ENCODE measurements at regions not wholly inside any gene's neighbourhood (a gene's known extent, or its start where the extent isn't known, plus 50 kb on each side); places are given as distances from the start of the nearest gene placed in this dataset.
"Not testable (repeated sequence)": the region's sequence is repeated elsewhere in the genome, so short reads cannot be mapped to it uniquely, and the experiment has no call there.

DNA sequence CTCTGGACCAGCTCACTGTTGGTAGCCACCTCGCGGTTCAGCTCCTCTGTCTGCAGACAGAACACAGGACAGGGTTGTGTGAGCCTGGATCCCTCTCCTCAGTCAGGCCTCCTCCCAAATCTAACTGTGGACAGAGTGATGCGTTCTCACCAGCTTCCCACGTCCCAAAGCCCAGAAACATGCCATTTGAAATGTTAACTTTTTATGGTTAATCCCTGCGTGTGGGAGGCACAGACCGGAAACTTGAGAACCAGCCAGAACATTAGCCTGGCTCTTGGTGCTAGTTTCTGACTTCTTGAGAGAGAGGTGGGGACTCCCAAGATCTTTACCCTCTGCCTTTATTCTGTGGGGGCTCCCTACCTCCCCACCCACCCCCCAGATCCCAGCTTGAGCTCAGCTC is 129.6 kb downstream of the TNFRSF13B start:
- not testable (repeated sequence) for DNase-seq

GRCh38 chr17:16841896-16842295 is 130.0 kb downstream of the TNFRSF13B start:
- DNase-seq, result not testable (repeated sequence)

GRCh38 chr17:16840219-16840618 is 131.7 kb downstream of the TNFRSF13B start:
- not testable (repeated sequence) for DNase-seq

DNA sequence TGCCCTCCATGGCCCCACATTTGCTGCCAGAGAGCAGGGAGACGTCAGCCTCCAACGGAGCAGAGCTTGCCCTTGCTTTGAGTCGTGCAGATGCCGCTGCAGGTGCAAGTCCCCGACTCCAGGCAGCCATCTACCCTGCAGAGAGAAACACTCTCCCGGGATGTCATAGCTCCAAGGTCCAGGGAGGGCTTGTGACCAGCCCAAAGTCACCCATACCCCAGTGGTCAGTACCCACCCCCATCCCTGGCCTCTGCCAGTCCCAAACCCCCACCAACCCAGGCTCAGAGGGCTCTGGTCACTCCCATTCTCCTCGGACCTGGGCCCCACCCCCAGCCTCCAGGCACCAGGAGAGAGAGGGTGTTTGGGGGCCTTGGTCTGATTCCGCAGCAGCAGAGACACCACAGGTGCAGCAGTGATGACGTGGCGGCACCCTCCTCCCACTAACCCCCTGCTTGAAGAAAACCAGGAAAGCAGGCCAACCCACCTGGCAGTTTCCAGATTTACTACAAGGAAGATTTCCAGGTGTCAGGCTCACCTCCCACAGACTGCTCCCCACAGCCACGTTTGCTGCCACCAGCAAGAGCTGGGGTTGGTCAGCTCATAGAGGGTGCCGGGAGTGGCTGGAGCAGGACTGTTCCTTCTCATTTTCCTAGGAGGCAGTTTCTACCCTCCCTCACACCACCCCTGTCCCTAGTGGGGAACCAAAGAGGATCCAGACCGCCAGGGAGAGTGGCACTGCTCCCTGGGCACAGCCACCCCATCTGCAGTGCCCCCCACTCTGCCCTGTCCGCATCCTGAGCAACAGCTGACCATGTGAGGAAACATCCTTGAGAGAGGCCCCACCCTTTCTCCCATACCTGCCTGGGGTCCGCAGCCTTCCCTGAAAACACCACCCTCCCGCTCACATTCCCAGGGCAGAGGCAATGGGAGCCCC is 132.4 kb downstream of the TNFRSF13B start:
- not testable (repeated sequence) for DNase-seq

GRCh38 chr17:16838795-16839194 is 133.1 kb downstream of the TNFRSF13B start:
- DNase-seq, result not testable (repeated sequence)

DNA sequence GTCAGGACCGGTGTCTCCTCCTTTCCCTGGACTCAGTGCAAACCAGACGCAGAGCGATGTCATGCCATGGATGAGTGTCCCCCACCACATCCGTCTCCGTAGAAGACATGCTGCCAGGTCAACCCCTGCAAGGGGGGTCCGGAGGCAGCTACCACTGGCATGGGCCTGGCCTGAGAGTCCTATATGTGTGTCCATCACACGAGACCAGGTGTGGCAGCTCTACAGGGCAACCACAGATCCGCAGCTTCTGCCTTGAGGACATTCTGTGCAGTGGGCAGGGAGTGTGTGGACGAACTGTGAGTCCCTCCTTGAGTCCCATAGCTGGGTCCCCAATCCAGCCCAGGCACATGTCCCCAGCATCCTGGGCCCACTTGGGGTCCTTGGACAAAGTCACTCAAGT is 133.6 kb downstream of the TNFRSF13B start:
- not testable (repeated sequence) for DNase-seq

- DNase-seq, result not testable (repeated sequence)
Measured at GRCh38 chr17:16837468-16838266, 134.3 kb downstream of the TNFRSF13B start.

- DNase-seq, result not testable (repeated sequence)
Measured at GRCh38 chr17:16836315-16836915, 135.5 kb downstream of the TNFRSF13B start.

DNA sequence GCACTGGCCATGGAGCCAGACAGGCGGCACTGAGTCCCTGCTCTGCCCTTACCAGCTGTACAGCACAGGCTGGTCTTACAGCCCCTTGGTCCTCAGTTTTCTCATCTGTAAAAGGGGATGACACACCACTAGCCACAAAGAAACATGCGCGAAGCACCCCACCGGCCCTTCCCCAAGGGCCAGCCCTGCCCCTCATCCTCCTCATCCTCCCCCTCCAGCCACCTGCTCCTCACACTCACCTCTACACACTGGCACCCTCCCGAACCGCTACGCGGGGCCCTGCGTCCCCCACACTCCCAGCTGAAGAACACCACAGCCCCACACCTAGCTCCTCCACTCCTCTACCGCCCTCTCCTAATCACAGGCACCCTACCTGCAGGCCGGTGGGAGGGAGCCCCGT is 138.4 kb downstream of the TNFRSF13B start:
- DNase-seq, result not testable (repeated sequence)

DNA sequence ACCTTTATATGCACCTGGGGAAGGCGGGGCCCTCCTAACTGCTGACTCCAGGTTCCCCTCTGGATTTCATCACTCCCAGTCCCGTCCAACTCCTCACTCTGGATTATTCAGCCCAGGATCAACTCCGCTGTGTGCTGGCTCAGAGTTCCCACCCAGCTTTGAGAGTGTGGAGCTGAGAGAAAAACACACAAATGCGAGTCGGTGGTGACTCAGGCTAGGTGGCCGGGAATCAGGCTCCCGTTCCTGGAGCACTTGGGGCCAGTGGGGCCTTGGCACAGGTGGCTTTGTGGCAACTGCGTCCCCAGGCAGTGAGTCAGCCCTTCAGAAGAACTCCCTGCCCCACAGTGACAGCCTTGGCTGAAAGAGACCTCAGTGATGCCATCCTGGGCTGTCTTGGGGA is 139.1 kb downstream of the TNFRSF13B start:
- not testable (repeated sequence) for DNase-seq

DNA sequence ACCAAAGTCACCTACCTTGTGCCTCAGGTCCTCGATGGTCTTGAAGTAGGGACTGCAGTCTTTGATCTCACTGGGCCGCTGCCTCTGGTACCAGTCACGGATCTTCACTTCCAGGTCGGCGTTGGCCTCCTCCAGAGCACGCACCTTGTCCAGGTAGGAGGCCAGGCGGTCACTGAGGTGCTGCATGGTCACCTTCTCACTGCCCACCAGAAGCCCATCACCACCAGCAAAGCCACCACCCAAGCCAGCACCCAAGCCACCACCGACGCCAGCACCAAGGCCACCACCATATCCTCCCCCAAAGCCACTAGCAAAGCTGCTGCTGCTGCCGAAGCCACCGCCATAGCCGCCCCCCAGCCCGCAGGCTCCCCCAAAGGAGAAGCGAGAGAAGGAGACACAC is 139.7 kb downstream of the TNFRSF13B start:
- not testable (repeated sequence) for DNase-seq

GRCh38 chr17:16830770-16831169 is 140.7 kb downstream of the CCDC144A start:
- not testable (repeated sequence) for DNase-seq

DNA sequence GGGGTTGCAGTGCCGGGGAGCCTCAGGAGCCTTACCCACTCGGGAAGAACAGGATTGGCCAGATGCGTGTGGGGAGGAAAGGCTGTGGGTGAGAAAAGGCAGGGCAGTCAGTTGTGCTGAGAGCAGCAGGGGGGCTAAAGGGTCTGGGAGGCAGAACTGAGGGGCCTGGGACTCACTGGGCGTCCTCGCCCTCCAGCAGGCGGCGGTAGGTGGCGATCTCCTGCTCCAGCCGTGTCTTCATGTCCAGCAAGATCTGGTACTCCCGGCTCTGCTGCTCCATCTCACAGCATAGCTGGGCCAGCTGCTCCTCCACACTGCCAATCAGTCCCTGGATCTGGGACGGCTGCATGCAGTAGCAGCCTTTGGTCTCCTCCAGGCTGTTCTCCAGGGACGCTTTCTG is 140.2 kb downstream of the CCDC144A start:
- DNase-seq, result not testable (repeated sequence)

All from activated naive CD4-positive, alpha-beta T cell treated with anti-CD3 and anti-CD28 coated beads, Interleukin-2, amount 50 U/mL, for 16 hours (primary cell).